ENCODE measurements at regions not wholly inside any gene's neighbourhood (a gene's known extent, or its start where the extent isn't known, plus 50 kb on each side); places are given as distances from the start of the nearest gene placed in this dataset.
A peak's percentile ranks its signal among the peaks of the same experiment; 100 is the strongest.

GRCh38 chr13:22828081-22828480 lies 352.7 kb upstream of the SGCG start:
- no peaks in the 10 kb centered on the region for H3K27me3 ChIP-seq (ENCODE audit: control insufficient read depth, insufficient read depth, low read length)
- no peaks in the 10 kb centered on the region for H3K36me3 ChIP-seq (ENCODE audit: control insufficient read depth, insufficient read depth, low read length)
- TF ChIP-seq CTCF (conservative IDR thresholded peaks at IDR 0.05 in 1 of 2, IDR thresholded peaks at IDR 0.05 in 1 of 2; ENCODE audit: low read depth in 1 of 2, low read length in 2 of 2) = no peak
- no peak for TF ChIP-seq EZH2 (IDR thresholded peaks at IDR 0.05; ENCODE audit: low read length, missing control alignments)
- no peak overlapping the region for H3K9ac ChIP-seq (ENCODE audit: insufficient read depth, low read length)
- H3K4me2 ChIP-seq (ENCODE audit: extremely low read depth, insufficient read depth, low read length) = no peak overlapping the region
- H4K20me1 ChIP-seq (ENCODE audit: control insufficient read depth, extremely low read depth, insufficient read depth, low read length) = no peaks in the 10 kb centered on the region
- H3K4me3 ChIP-seq (replicated peaks in 1 of 4; ENCODE audit: control extremely low read depth in 1 of 4, insufficient read depth in 1 of 4, low read depth in 3 of 4, low read length in 4 of 4) = no peak overlapping the region
- H3K4me1 ChIP-seq (ENCODE audit: control insufficient read depth, extremely low read depth, insufficient read depth, low read length) = no peaks in the 10 kb centered on the region
- DNase-seq (ENCODE audit: low read depth in 2 of 2) = peak in 1 of 2 donors; percentile 17
- no peak overlapping the region for H2AFZ ChIP-seq (ENCODE audit: low read length)
- H3K79me2 ChIP-seq (ENCODE audit: control insufficient read depth, insufficient read depth, low read length) = no peaks in the 10 kb centered on the region
- H3K9me3 ChIP-seq (ENCODE audit: control insufficient read depth, insufficient read depth, low read depth, low read length) = no peaks in the 10 kb centered on the region
- no peak overlapping the region for H3K27ac ChIP-seq (ENCODE audit: insufficient read depth, low read length)

GRCh38 chr13:22836475-22836874 lies 344.3 kb upstream of the SGCG start:
- Histone ChIP-seq H3K79me2 (ENCODE audit: control insufficient read depth, insufficient read depth, low read length) (no peaks in the 10 kb centered on the region), H3K4me2 (ENCODE audit: extremely low read depth, insufficient read depth, low read length) (no peak overlapping the region), H3K9me3 (ENCODE audit: control insufficient read depth, insufficient read depth, low read depth, low read length) (no peaks in the 10 kb centered on the region), H3K9ac (ENCODE audit: insufficient read depth, low read length) (no peak overlapping the region), H3K27me3 (ENCODE audit: control insufficient read depth, insufficient read depth, low read length) (no peaks in the 10 kb centered on the region), H3K4me1 (ENCODE audit: control insufficient read depth, extremely low read depth, insufficient read depth, low read length) (no peaks in the 10 kb centered on the region), H4K20me1 (ENCODE audit: control insufficient read depth, extremely low read depth, insufficient read depth, low read length) (no peaks in the 10 kb centered on the region), H3K4me3 (replicated peaks in 1 of 4; ENCODE audit: control extremely low read depth in 1 of 4, insufficient read depth in 1 of 4, low read depth in 3 of 4, low read length in 4 of 4) (no peak overlapping the region), H3K36me3 (ENCODE audit: control insufficient read depth, insufficient read depth, low read length) (no peaks in the 10 kb centered on the region), H3K27ac (ENCODE audit: insufficient read depth, low read length) (no peak overlapping the region), H2AFZ (ENCODE audit: low read length) (no peak overlapping the region)
- no peak for TF ChIP-seq CTCF (conservative IDR thresholded peaks at IDR 0.05 in 1 of 2, IDR thresholded peaks at IDR 0.05 in 1 of 2; ENCODE audit: low read depth in 1 of 2, low read length in 2 of 2)
- DNase-seq (ENCODE audit: low read depth in 2 of 2) = no peak

GRCh38 chr13:22837980-22838647 lies 342.7 kb upstream of the SGCG start:
- no peaks in the 10 kb centered on the region for H3K27me3 ChIP-seq (ENCODE audit: control insufficient read depth, insufficient read depth, low read length)
- H3K9me3 ChIP-seq (ENCODE audit: control insufficient read depth, insufficient read depth, low read depth, low read length) = no peaks in the 10 kb centered on the region
- TF ChIP-seq CTCF (conservative IDR thresholded peaks at IDR 0.05 in 1 of 2, IDR thresholded peaks at IDR 0.05 in 1 of 2; ENCODE audit: low read depth in 1 of 2, low read length in 2 of 2) (no peak), EZH2 (IDR thresholded peaks at IDR 0.05; ENCODE audit: low read length, missing control alignments) (no peak)
- no peaks in the 10 kb centered on the region for H3K4me1 ChIP-seq (ENCODE audit: control insufficient read depth, extremely low read depth, insufficient read depth, low read length)
- peak overlapping the region; percentile 15 for H3K4me2 ChIP-seq (ENCODE audit: extremely low read depth, insufficient read depth, low read length)
- H2AFZ ChIP-seq (ENCODE audit: low read length) = no peak overlapping the region
- no peak for DNase-seq (ENCODE audit: low read depth in 2 of 2)
- H3K36me3 ChIP-seq (ENCODE audit: control insufficient read depth, insufficient read depth, low read length) = no peaks in the 10 kb centered on the region
- no peaks in the 10 kb centered on the region for H4K20me1 ChIP-seq (ENCODE audit: control insufficient read depth, extremely low read depth, insufficient read depth, low read length)
- peak overlapping the region in 2 of 4 experiments; percentile 25 to 34 for H3K4me3 ChIP-seq (replicated peaks in 1 of 4; ENCODE audit: control extremely low read depth in 1 of 4, insufficient read depth in 1 of 4, low read depth in 3 of 4, low read length in 4 of 4)
- H3K9ac ChIP-seq (ENCODE audit: insufficient read depth, low read length) = no peak overlapping the region
- no peaks in the 10 kb centered on the region for H3K79me2 ChIP-seq (ENCODE audit: control insufficient read depth, insufficient read depth, low read length)
- H3K27ac ChIP-seq (ENCODE audit: insufficient read depth, low read length) = no peak overlapping the region
